HFFc6 (cell line): ENCODE measurements at regions not wholly inside any gene's neighbourhood (a gene's known extent, or its start where the extent isn't known, plus 50 kb on each side); places are given as distances from the start of the nearest gene placed in this dataset.

ENCODE experiments used
- DNase-seq: peaks from one replicate; pipeline ENCODE4 v3.0.0-alpha.2; 2018
- H3K27ac Mint-ChIP-seq: 2 replicates; pipeline ENCODE4 v1.8.0; 2020; ENCODE audit warnings: mild to moderate bottlenecking, mixed read lengths
- H3K27me3 Mint-ChIP-seq: 2 replicates; pipeline ENCODE4 v1.8.0; 2021; ENCODE audit warnings: mild to moderate bottlenecking, moderate library complexity, mixed read lengths; ENCODE audit not compliant: insufficient read depth
- H3K36me3 Mint-ChIP-seq: 2 replicates; pipeline ENCODE4 v1.8.0; 2021; ENCODE audit warnings: low read depth, mixed read lengths
- H3K4me1 Mint-ChIP-seq: 2 replicates; pipeline ENCODE4 v1.8.0; 2020; ENCODE audit warnings: low read depth, mixed read lengths
- H3K4me3 Mint-ChIP-seq: 2 replicates; pipeline ENCODE4 v1.8.0; 2020; ENCODE audit warnings: mild to moderate bottlenecking, moderate library complexity, mixed read lengths
- H3K9me3 Mint-ChIP-seq: 2 replicates; pipeline ENCODE4 v1.8.0; 2020; ENCODE audit warnings: mild to moderate bottlenecking, mixed read lengths
- CTCF ChIP-seq: fragments of 200-600 bp; sonication (generic); IDR thresholded peaks from 2 replicates; pipeline ENCODE4 v1.5.0; 2021; ENCODE audit warnings: antibody characterized with exemption, mild to moderate bottlenecking

GRCh38 chr16:82323171-82323570 lies 153.1 kb upstream of the MPHOSPH6 start:
- DNase-seq = no peak
- H3K27ac Mint-ChIP-seq = no peak overlapping the region
- peaks cover 4% of the 10 kb centered on the region; the same call in 1 of the 2 replicates for H3K36me3 Mint-ChIP-seq
- no peak overlapping the region for H3K4me3 Mint-ChIP-seq
- no peaks in the 10 kb centered on the region for H3K4me1 Mint-ChIP-seq
- H3K9me3 Mint-ChIP-seq = peaks cover 51% of the 10 kb centered on the region
- no peak for TF ChIP-seq CTCF
- no peaks in the 10 kb centered on the region for H3K27me3 Mint-ChIP-seq

- Mint-ChIP-seq H3K4me3 (no peak overlapping the region), H3K9me3 (peaks cover 60% of the 10 kb centered on the region), H3K27me3 (no peaks in the 10 kb centered on the region), H3K36me3 (peaks cover 4% of the 10 kb centered on the region; the same call in 1 of the 2 replicates), H3K27ac (no peak overlapping the region), H3K4me1 (no peaks in the 10 kb centered on the region)
- no peak for DNase-seq
- TF ChIP-seq CTCF = no peak
These were observed 152.2 kb upstream of the MPHOSPH6 start for GRCh38 chr16:82322177-82322576.

GRCh38 chr16:82319038-82319437 lies 149.0 kb upstream of the MPHOSPH6 start:
- no peaks in the 10 kb centered on the region; the same call in 1 of the 2 replicates for H3K27me3 Mint-ChIP-seq
- no peaks in the 10 kb centered on the region for H3K4me1 Mint-ChIP-seq
- H3K4me3 Mint-ChIP-seq = no peak overlapping the region
- H3K9me3 Mint-ChIP-seq = peaks cover 55% of the 10 kb centered on the region
- H3K36me3 Mint-ChIP-seq = peaks cover 4% of the 10 kb centered on the region; the same call in 1 of the 2 replicates
- TF ChIP-seq CTCF = no peak
- no peak overlapping the region for H3K27ac Mint-ChIP-seq
- no peak for DNase-seq

- H3K9me3 Mint-ChIP-seq = peaks cover 46% of the 10 kb centered on the region
These were observed 147.6 kb upstream of the MPHOSPH6 start for GRCh38 chr16:82317411-82318167.

GRCh38 chr16:82313754-82314153 lies 143.7 kb upstream of the MPHOSPH6 start:
- TF ChIP-seq CTCF = no peak
- H3K27me3 Mint-ChIP-seq = no peaks in the 10 kb centered on the region; the same call in 1 of the 2 replicates
- no peaks in the 10 kb centered on the region for H3K4me1 Mint-ChIP-seq
- H3K36me3 Mint-ChIP-seq = no peaks in the 10 kb centered on the region
- DNase-seq = no peak
- H3K9me3 Mint-ChIP-seq = peaks cover 34% of the 10 kb centered on the region
- H3K4me3 Mint-ChIP-seq = no peak overlapping the region
- H3K27ac Mint-ChIP-seq = no peak overlapping the region

More at GRCh38 chr16:82317411-82318167, 147.6 kb upstream of the MPHOSPH6 start:
- Mint-ChIP-seq H3K27me3 (no peaks in the 10 kb centered on the region; the same call in 1 of the 2 replicates), H3K4me3 (no peak overlapping the region), H3K36me3 (no peaks in the 10 kb centered on the region), H3K4me1 (no peaks in the 10 kb centered on the region), H3K27ac (no peak overlapping the region)
- no peak for TF ChIP-seq CTCF
- no peak for DNase-seq
